ENCODE measurements at regions not wholly inside any gene's neighbourhood (a gene's known extent, or its start where the extent isn't known, plus 50 kb on each side); places are given as distances from the start of the nearest gene placed in this dataset.
A peak's percentile ranks its signal among the peaks of the same experiment; 100 is the strongest.

GRCh38 chr2:64826703-64827102 is 162.5 kb upstream of the SLC1A4 start:
- no peak for DNase-seq (ENCODE audit: low read depth in 2 of 2)

- DNase-seq (ENCODE audit: low read depth in 2 of 2) = no peak
Measured at GRCh38 chr2:64828261-64828660, 160.9 kb upstream of the SLC1A4 start.

DNA sequence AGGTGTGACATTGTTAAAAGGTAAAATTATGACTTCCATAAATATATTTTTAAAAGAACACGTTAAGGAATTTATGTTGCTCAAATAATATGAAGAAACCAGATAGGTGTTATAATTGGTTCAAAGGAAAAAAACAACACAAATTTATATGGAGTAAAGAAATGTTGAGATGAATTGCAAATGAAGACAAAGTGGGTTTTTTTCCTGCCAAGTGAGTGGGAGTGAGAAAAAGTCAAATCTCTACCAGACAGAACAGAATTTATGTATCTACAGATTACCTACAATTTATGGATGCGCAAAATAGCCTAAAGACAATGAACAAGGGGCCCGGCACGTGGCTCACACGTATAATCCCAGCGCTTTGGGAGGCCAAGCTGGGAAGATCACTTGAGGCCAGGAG is 159.7 kb upstream of the SLC1A4 start:
- no peak for DNase-seq (ENCODE audit: low read depth in 2 of 2)

- peak; percentile 92 to 95 for DNase-seq (ENCODE audit: low read depth in 2 of 2)
Measured at GRCh38 chr2:64831134-64831976, 157.8 kb upstream of the SLC1A4 start.

DNA sequence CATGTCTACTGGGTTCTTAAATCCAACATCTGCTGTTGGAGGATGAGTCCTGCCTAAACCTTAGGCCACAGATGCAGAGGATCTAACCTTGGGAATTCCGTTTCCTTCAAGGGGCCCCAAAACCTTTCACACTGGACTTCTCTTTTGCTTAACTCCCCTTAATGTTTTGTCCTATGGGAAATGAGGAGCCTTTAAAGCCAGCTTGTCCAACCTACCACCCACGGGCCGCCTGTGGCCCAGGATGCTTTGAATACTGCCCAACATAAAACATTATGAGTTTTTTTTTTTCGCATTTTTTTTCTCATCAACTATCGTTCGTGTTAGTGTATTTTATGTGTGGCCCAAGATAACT is 157.2 kb upstream of the SLC1A4 start:
- DNase-seq (ENCODE audit: low read depth in 2 of 2) = no peak

DNA sequence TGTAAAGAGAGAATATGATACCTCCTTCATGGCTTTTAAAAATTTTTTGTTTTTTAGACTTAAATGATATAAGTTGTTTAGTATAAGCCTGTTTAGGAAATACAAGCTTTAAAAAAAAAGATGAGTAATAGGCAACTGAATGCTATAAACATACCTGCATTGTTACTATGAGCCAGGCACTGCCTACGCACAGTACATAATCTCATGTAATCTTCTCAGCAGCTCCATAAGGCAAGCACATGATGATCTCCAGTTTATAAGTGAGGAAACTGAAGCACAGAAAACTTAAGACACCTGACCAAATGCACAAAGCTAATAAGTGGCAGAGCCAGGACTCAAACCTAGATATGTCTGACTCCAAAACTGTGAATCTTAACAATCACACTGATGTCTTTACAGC is 156.3 kb upstream of the SLC1A4 start:
- DNase-seq (ENCODE audit: low read depth in 2 of 2) = no peak

GRCh38 chr2:64836566-64836965 is 152.6 kb upstream of the SLC1A4 start:
- DNase-seq (ENCODE audit: low read depth in 2 of 2) = no peak

GRCh38 chr2:64837116-64837731 is 152.0 kb upstream of the SLC1A4 start:
- DNase-seq (ENCODE audit: low read depth in 2 of 2) = no peak

DNA sequence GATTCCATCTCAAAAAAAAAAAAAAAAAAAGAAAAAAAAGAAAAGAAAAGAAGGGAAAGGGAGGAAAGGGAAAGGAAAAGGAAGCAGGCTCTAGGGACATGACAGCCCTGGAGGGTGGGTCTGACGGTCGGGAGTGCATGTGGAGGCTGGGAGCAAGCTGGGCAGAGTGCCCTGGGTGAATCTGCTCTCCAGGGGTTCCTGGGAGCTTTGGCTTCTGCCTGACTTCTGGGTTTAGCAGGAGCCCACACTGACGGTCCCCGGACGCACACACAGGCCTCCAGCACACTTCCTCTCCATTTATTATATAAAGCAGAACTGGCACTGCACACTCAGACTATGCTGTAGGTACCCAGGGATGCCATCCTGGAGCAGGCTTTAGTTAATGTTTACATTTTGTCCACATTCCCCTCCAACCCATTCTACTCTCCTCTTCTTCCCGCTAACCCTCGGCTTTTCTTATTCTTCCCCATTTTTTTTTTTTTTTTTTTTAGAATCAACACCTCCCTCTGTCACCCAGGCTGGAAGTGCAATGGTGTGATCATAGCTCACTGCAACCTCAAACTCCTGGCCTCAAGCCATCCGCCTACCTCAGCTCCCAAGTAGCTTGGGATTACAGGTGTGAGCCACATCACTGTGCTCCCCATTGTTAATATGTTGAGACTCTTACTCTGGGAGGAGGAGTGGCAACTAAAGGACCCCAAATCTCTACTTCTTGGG is 151.1 kb upstream of the SLC1A4 start:
- DNase-seq (ENCODE audit: low read depth in 2 of 2) = no peak

DNA sequence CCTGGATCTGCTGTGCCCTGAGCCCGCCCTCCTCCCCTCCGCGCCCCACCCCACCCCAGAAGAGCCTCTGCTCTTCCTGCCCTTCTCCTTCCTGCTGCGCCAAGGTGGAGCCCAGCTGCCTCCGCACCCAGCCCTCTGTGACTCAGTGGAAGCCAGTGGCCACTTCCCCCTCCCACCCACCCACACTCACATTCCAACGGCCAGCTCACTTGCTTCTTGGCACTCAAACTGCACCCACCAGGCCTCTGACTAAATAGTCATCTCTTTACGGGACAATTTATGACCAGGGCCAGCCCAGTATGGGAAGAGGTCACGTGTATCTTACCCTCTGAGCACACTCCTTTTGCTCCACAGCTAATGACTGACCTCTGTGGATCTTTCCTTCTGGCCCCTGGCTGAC is 150.4 kb upstream of the SLC1A4 start:
- DNase-seq (ENCODE audit: low read depth in 2 of 2) = peak in 1 of 2 donors; percentile 56

GRCh38 chr2:64839844-64840243 is 149.4 kb upstream of the SLC1A4 start:
- DNase-seq (ENCODE audit: low read depth in 2 of 2) = no peak

DNA sequence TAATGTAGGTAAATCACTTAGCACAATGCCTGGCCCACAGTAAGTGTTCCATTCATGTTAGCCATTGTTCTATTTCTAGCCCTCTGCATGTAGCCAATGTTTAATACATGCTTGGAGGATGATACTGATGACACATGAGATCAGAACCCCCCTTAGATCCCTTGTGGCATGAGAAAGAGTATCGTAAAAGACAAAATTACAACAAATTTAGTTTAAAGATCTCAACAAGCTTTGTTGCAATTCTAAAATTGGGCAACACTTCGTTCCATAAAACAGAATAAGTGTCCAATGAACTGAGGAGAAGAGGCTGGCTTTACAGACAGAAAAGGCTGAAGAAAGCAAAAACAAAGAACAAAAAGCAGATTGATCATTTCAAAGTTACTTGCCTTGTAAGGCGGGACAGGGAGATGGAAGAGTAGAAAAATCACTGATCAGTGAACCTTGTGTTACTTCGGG is 148.7 kb upstream of the SLC1A4 start:
- no peak for DNase-seq (ENCODE audit: low read depth in 2 of 2)

DNA sequence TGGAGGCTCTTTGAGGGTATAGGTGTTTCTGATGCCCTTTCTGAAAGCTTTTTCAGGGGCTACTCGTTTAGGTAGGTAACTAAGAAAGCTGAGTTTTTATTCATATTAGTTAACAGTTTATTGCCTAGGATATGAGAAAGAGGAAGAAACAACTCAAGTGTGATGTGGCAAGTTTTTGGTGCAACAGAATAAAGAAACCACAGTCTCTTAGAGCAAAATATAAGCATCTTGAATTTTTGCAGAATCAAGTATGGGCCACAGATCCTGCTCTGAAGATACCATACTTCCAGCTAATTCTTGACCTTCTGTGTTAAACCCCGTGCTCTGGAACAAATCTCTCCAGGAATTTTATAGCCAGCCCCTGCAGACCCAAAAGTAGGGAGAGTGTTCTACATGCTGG is 147.7 kb upstream of the SLC1A4 start:
- no peak for DNase-seq (ENCODE audit: low read depth in 2 of 2)

GRCh38 chr2:64842030-64842429 is 147.2 kb upstream of the SLC1A4 start:
- no peak for DNase-seq (ENCODE audit: low read depth in 2 of 2)

GRCh38 chr2:64844087-64844486 is 145.1 kb upstream of the SLC1A4 start:
- no peak for DNase-seq (ENCODE audit: low read depth in 2 of 2)

DNA sequence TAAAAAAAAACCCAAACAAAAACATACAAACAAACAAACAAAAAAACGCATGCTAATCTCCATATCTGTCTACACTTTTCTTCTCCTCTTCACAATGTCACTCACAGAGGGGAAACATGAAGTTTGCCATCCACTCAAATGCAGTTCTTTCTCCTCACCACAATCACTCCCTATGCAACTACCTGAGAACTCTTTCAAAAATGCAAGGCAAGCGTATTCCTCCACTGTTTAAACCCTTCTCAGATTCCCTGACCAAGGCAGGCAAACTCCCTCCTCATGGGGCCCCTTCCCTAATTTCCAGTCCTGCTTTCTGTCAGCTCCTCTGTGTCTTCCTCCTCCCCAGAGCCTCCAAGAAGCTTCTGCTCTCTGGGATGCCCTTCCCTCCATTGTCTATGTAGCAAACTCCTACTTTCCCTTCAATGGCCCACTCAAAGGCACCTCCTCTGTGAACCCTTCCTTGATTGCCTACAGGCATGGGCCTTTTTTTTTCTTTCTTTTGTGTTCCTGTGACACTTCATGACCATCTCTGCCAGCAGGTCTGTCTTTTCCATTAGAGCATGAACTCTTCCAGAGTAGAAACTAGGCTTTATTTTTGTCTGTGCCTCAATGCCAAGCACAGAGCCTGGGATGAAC is 143.8 kb upstream of the SLC1A4 start:
- no peak for DNase-seq (ENCODE audit: low read depth in 2 of 2)

DNA sequence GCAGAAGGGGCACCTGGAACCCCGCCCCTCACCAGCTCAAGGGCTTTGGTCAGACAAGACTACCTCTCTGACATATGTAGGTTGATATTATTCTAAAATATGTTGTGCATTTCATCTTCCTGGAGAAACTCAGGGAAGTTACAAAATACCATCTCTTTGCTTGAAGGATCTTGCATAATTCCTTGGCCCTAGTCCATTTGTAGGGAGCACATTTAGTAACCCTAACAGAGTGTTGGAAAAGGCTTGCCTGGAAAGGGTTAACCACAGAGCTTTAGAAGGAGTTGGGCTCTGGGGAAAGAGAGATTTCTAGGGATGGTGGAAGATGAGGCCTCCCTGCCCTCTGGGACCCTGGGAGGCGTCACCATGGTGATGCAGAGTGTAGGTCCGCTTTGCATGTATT is 143.0 kb upstream of the SLC1A4 start:
- DNase-seq (ENCODE audit: low read depth in 2 of 2) = no peak

GRCh38 chr2:64847930-64848329 is 141.3 kb upstream of the SLC1A4 start:
- DNase-seq (ENCODE audit: low read depth in 2 of 2) = no peak

DNA sequence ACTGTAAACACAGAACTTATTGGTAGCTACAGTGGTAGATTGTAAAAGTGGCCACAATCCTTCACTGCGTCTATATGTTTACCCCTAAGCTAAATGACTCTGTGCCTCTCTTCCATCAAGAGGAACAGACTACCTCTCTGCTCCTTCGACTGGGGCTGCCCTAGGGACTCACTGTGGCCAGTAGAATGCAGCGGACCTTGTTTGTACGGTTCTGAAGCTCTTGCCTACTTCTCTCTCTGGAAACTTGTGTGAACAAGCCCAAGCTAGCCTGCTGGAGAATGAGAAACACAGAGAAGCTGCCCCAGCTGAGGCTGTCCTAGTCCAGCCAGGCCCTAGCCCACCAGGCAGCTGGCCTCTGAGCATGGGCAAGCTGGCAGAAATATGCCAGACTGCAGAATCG is 140.8 kb upstream of the SLC1A4 start:
- DNase-seq (ENCODE audit: low read depth in 2 of 2) = no peak

- DNase-seq (ENCODE audit: low read depth in 2 of 2) = no peak
Measured at GRCh38 chr2:64848945-64849344, 140.3 kb upstream of the SLC1A4 start.

- DNase-seq (ENCODE audit: low read depth in 2 of 2) = no peak
Measured at GRCh38 chr2:64850642-64851041, 138.6 kb upstream of the SLC1A4 start.

GRCh38 chr2:64852771-64853241 is 136.4 kb upstream of the SLC1A4 start:
- no peak for DNase-seq (ENCODE audit: low read depth in 2 of 2)

All from dermis microvascular lymphatic vessel endothelial cell (primary cell).